HepG2 (cell line): ENCODE measurements at regions not wholly inside any gene's neighbourhood (a gene's known extent, or its start where the extent isn't known, plus 50 kb on each side); places are given as distances from the start of the nearest gene placed in this dataset.

Experiments
- ATAC-seq: fragments of 200-7000 bp; cut with Tn5 transposase; 3 replicates; pipeline ENCODE4 v1.9.1; 2020; ENCODE audit warnings: mild to moderate bottlenecking, moderate library complexity
- BruUV-seq: library from RNA; stranded (reverse); fragments of 400-500 nt; replicated peaks from 2 replicates; lab custom pipeline; 2021; lab: Mats Ljungman, UMichigan
- CTCF ChIA-PET: fragments of 300-600 bp; formaldehyde crosslinking; extraction: SDS; loops from one replicate; lab custom pipeline; 2021; ENCODE audit warnings: low total read pairs, inconsistent platforms, low intra/inter-chr PET ratio; lab: Yijun Ruan, JAX
- POLR2A ChIA-PET: fragments of 350-600 bp; sonication (Branson Sonifier 250); formaldehyde crosslinking; loops from one replicate; lab custom pipeline; 2020; ENCODE audit warnings: antibody characterized with exemption, inconsistent platforms; lab: Yijun Ruan, JAX
- DNase-seq: peaks from one replicate; pipeline ENCODE4 v3.0.0-alpha.2; 2015; ENCODE audit warnings: low spot score
- FAIRE-seq: peaks from 3 replicates; lab custom pipeline; 2011; peaks lifted over from hg19 to GRCh38; lab: Jason Lieb, UNC
- H2AFZ ChIP-seq: one replicate; pipeline ENCODE4 v1.6.1; 2011; ENCODE audit warnings: low read length, inconsistent platforms
- H3K27ac ChIP-seq: fragments of 300-600 bp; 3 replicates; pipeline ENCODE4 v1.8.0; 2011; ENCODE audit warnings: mixed run types, mild to moderate bottlenecking, mixed read lengths, low read length, inconsistent platforms; ENCODE audit not compliant: insufficient read depth; ENCODE audit errors: extremely low read length
- H3K27me3 ChIP-seq, 2 experiments: fragments of 200-600 bp in 1 of 2; 2 replicates in 1 of 2; 3 replicates in 1 of 2; pipeline versions ENCODE4 v1.6.0 to v1.8.0; 2011; ENCODE audit warnings: low read length in 2 of 2, mild to moderate bottlenecking in 2 of 2, moderate library complexity in 2 of 2, inconsistent platforms in 1 of 2; ENCODE audit not compliant: insufficient read depth in 2 of 2, control insufficient read depth in 1 of 2
- H3K36me3 ChIP-seq, 2 experiments: fragments of 200-600 bp in 1 of 2; replicated peaks in 1 of 2; 2 replicates in 1 of 2; 3 replicates in 1 of 2; pipeline versions ENCODE4 v1.5.1 to v1.8.0; 2011; ENCODE audit warnings: low read length in 2 of 2, inconsistent platforms in 1 of 2; ENCODE audit not compliant: insufficient read depth in 2 of 2, control insufficient read depth in 1 of 2
- H3K4me1 ChIP-seq: 2 replicates; pipeline ENCODE4 v1.5.1; 2012; ENCODE audit warnings: low read length, inconsistent platforms; ENCODE audit not compliant: insufficient read depth
- H3K4me2 ChIP-seq: 2 replicates; pipeline ENCODE4 v1.6.0; 2011; ENCODE audit warnings: low read depth, low read length, inconsistent platforms
- H3K4me3 ChIP-seq, 3 experiments: fragments of 200-600 bp in 1 of 3; sonication (generic), shearing (Covaris generic) in 1 of 3; replicated peaks in 1 of 3; 2 replicates each; pipeline ENCODE4 v1.5.1; 2011 to 2016; ENCODE audit warnings: low read length in 3 of 3, inconsistent platforms in 2 of 3, low read depth in 2 of 3, mild to moderate bottlenecking in 2 of 3, control low read depth in 1 of 3, mixed read lengths in 1 of 3; ENCODE audit not compliant: insufficient read depth in 1 of 3
- H3K79me2 ChIP-seq: one replicate; pipeline ENCODE4 v1.6.1; 2011; ENCODE audit warnings: low read length, inconsistent platforms; ENCODE audit not compliant: insufficient read depth
- H3K9ac ChIP-seq: 2 replicates; pipeline ENCODE4 v1.6.0; 2011; ENCODE audit warnings: mild to moderate bottlenecking, low read depth, low read length, inconsistent platforms; ENCODE audit not compliant: insufficient read depth
- H3K9me3 ChIP-seq: 2 replicates; pipeline ENCODE4 v1.5.1; 2012; ENCODE audit warnings: mild to moderate bottlenecking, low read length
- H4K20me1 ChIP-seq: 2 replicates; pipeline ENCODE4 v1.6.0; 2011; ENCODE audit warnings: inconsistent platforms, mild to moderate bottlenecking, low read length, moderate library complexity; ENCODE audit not compliant: insufficient read depth
- CCDC6 ChIP-seq: sonication (generic); formaldehyde crosslinking; IDR thresholded peaks from 2 replicates; pipeline ENCODE4 v1.8.1; 2022; ENCODE audit warnings: mild to moderate bottlenecking, missing genetic modification reagents, moderate library complexity
- MEF2D ChIP-seq: sonication (generic); formaldehyde crosslinking; IDR thresholded peaks from 2 replicates; pipeline ENCODE4 v1.5.1; 2020; ENCODE audit warnings: mild to moderate bottlenecking, missing genetic modification reagents
- MLX ChIP-seq: IDR thresholded peaks from 2 replicates; pipeline ENCODE4 v1.6.1; 2016
- MYNN ChIP-seq: sonication (generic); formaldehyde crosslinking; IDR thresholded peaks from 2 replicates; pipeline ENCODE4 v1.4.0; 2020; ENCODE audit warnings: mild to moderate bottlenecking, low read depth, missing genetic modification reagents
- SATB2 ChIP-seq: sonication (generic); formaldehyde crosslinking; IDR thresholded peaks from 2 replicates; pipeline ENCODE4 v1.5.0; 2020; ENCODE audit warnings: missing genetic modification reagents
- SP1 ChIP-seq, 2 experiments: fragments of 450-650 bp in 1 of 2; sonication (generic) in 1 of 2; formaldehyde crosslinking in 1 of 2; IDR thresholded peaks; 2 replicates each; pipeline versions ENCODE4 v1.4.0 to v1.6.1; 2016 to 2020; ENCODE audit warnings: missing genetic modification reagents in 1 of 2
- STAG1 ChIP-seq: sonication (generic); formaldehyde crosslinking; IDR thresholded peaks from 2 replicates; pipeline ENCODE4 v1.4.0; 2020; ENCODE audit warnings: missing genetic modification reagents
- TERF1 ChIP-seq: sonication (generic); formaldehyde crosslinking; IDR thresholded peaks from 2 replicates; pipeline ENCODE4 v1.8.0; 2022; ENCODE audit warnings: mild to moderate bottlenecking, missing genetic modification reagents, moderate library complexity
- ZBTB26 ChIP-seq: IDR thresholded peaks from 2 replicates; pipeline ENCODE4 v1.6.1; 2016; ENCODE audit warnings: missing compliant biosample characterization, missing genetic modification reagents, borderline replicate concordance
- ZNF503 ChIP-seq: sonication (generic); formaldehyde crosslinking; IDR thresholded peaks from 2 replicates; pipeline ENCODE4 v1.4.0; 2020; ENCODE audit warnings: missing genetic modification reagents
- ZNF513 ChIP-seq: sonication (generic); formaldehyde crosslinking; conservative IDR thresholded peaks from 2 replicates; pipeline ENCODE4 v1.5.0; 2020; ENCODE audit warnings: missing genetic modification reagents
- ZNF790 ChIP-seq: sonication (generic); formaldehyde crosslinking; IDR thresholded peaks from 2 replicates; pipeline ENCODE4 v1.8.0; 2022; ENCODE audit warnings: missing genetic modification reagents, mild to moderate bottlenecking, borderline replicate concordance
- ZNF841 ChIP-seq: sonication (generic); formaldehyde crosslinking; IDR thresholded peaks from 2 replicates; pipeline ENCODE4 v1.8.1; 2023; ENCODE audit warnings: missing genetic modification reagents, borderline replicate concordance
- WGBS: methylation state at CpG from one replicate; pipeline ENCODE4 v1.1.6; 2017; ENCODE audit warnings: low lambda C conversion rate; 5-methylcytosine and 5-hydroxymethylcytosine counted together
- in situ Hi-C: cut with HindIII; loops from 2 replicates; pipeline ENCODE4 v1.10.0; 2017; ENCODE audit warnings: low pct_unique_long_range_greater_than_20kb; ENCODE audit not compliant: extremely low pct_ligation_motif_present
- intact Hi-C: fragments of 100-400 bp; cut with micrococcal nuclease; formaldehyde crosslinking; loops from one replicate; pipeline ENCODE4 v1.10.0; 2022; ENCODE audit not compliant: unreplicated experiment
- TF ChIP-seq, protein P1 (sequence below): IDR thresholded peaks from 2 replicates; pipeline ENCODE4 v1.6.1; 2016; ENCODE audit warnings: low read depth

DNA sequence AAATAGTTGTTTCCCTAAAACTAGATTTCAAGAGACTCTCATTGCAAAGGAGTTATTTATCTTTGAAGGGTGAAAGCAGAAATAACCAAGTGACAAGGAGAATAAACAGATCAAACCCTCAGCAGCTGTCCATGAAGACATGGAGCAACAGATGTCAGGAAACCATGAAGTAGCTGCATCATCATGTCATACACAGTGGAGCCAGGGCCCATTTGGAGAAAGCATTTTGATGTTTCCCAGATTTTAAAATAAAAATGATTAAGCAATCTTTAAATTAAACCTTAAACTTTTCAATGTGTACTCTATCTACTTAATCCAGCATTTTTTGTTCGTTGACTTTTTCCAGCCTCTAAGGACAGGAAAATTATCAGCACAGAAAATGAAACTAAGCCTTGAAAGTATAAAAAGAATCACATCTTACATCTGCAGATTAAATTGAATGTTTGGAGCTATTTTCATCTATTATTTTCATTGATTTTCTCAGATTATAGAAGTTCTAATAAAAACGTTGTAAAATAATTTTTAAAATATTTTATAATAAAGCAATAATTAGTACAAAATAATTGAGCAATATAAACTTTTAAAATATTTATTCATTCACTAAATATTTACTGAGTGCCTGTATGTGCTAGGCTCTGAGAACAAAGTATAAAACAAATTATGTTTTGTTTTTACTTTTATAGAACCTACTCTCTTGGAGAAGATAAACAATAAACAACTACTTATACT is 860.1 kb downstream of the BCL11A start (continued):
- TF ChIP-seq ZNF790 (CRISPR knock-in tag) (no peak), SP1 (IDR thresholded peaks at IDR 0.05) (no peak), SP1 (CRISPR knock-in tag; IDR thresholded peaks at IDR 0.05) (no peak), MYNN (CRISPR knock-in tag) (no peak), ZBTB26 (CRISPR knock-in tag) (no peak), SATB2 (CRISPR knock-in tag) (no peak), MEF2D (CRISPR knock-in tag) (no peak), ZNF513 (no peak), STAG1 (CRISPR knock-in tag) (no peak)
- TF ChIP-seq, all 625 proteins: peak for 0

DNA sequence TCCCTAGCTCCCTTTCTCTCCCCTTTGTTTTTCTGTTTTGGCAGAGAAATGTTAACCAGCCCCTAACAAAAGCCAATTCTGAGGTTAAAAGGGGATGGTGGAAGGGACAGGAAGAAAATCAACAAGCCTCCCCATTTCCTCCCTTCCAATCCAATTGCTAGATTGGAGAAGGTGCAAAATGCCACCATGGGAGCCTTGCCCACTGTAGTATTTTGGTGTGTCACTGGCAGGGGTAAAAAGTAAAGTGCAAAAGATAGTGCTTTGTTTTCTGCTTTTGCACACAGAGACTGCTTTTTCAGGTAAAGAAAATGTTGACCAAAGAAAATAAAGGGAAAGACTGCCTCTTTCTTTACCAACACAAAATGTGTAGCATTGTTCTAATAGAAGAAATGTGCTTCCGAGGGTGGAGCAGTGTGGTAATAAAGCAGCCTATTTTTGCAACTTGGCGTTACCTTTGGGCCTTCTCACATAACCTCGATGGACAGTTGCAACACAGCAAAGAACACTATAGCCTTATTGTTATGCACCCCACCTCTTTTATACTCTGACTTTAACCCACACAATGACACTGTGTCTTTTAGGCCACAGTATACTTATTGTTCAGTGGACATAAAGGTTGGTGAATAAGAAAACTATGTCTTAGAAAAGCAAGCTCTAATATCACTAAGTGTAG is 861.8 kb downstream of the BCL11A start:
- Histone ChIP-seq H4K20me1 (no peaks in the 10 kb centered on the region), H3K27me3 (no peaks in the 10 kb centered on the region), H3K79me2 (no peaks in the 10 kb centered on the region), H3K4me2 (no peak overlapping the region), H3K9ac (no peak overlapping the region), H2AFZ (no peak overlapping the region), H3K9me3 (peaks cover 11% of the 10 kb centered on the region), H3K4me3 (no peak overlapping the region), H3K27ac (no peak overlapping the region), H3K4me1 (no peaks in the 10 kb centered on the region), H3K36me3 (no peaks in the 10 kb centered on the region)
- CTCF ChIA-PET = no interaction called here
- POLR2A ChIA-PET = no interaction called here
- ATAC-seq = no peak; the same call in 2 of the 3 replicates
- intact Hi-C loops (no loop called here), in situ Hi-C loops (no loop called here)
- no peak for FAIRE-seq
- BruUV-seq = no TSS peak
- 4% methylated on average over 3 of the region's 3 CpGs for WGBS
- DNase-seq = peak; percentile 21
- TF ChIP-seq ZNF841 (CRISPR knock-in tag) = no peak
- TF ChIP-seq MLX (CRISPR knock-in tag) = no peak
- TF ChIP-seq, protein P1, sequence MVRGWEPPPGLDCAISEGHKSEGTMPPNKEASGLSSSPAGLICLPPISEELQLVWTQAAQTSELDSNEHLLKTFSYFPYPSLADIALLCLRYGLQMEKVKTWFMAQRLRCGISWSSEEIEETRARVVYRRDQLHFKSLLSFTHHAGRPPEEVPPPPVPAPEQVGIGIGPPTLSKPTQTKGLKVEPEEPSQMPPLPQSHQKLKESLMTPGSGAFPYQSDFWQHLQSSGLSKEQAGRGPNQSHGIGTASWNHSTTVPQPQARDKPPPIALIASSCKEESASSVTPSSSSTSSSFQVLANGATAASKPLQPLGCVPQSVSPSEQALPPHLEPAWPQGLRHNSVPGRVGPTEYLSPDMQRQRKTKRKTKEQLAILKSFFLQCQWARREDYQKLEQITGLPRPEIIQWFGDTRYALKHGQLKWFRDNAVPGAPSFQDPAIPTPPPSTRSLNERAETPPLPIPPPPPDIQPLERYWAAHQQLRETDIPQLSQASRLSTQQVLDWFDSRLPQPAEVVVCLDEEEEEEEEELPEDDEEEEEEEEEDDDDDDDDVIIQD (CRISPR knock-in tag) = no peak
- no peak for TF ChIP-seq CCDC6 (CRISPR knock-in tag)
- no peak for TF ChIP-seq TERF1 (CRISPR knock-in tag)
- TF ChIP-seq ZNF503 (CRISPR knock-in tag) = no peak
